RWPE1 (cell line): ENCODE measurements at regions not wholly inside any gene's neighbourhood (a gene's known extent, or its start where the extent isn't known, plus 50 kb on each side); places are given as distances from the start of the nearest gene placed in this dataset.

ENCODE experiments used
- CTCF ChIA-PET: fragments of 350-600 bp; sonication (Branson Sonifier 250); formaldehyde crosslinking; extraction: SDS; loops from one replicate; lab custom pipeline; 2021; lab: Yijun Ruan, JAX
- POLR2A ChIA-PET: fragments of 400-600 bp; formaldehyde crosslinking; extraction: SDS; loops from one replicate; lab custom pipeline; 2020; ENCODE audit warnings: antibody characterized with exemption; ENCODE audit not compliant: low non-redundant PET; lab: Yijun Ruan, JAX
- DNase-seq: peaks from one replicate; pipeline ENCODE4 v3.0.0; 2012; ENCODE audit warnings: low spot score
- H3K27ac ChIP-seq: fragments of 450-650 bp; 2 replicates; pipeline ENCODE4 v1.5.1; 2017
- CTCF ChIP-seq: fragments of 450-650 bp; conservative IDR thresholded peaks from 2 replicates; pipeline ENCODE4 v1.5.1; 2017; ENCODE audit warnings: low read depth, mild to moderate bottlenecking

GRCh38 chr22:48333323-48333763 is 1494.3 kb downstream of the BRD1 start:
- ChIA-PET POLR2A (no interaction called here), CTCF (no interaction called here)
- H3K27ac ChIP-seq, result no peak overlapping the region
- no peak for TF ChIP-seq CTCF
- no peak for DNase-seq

- CTCF ChIA-PET, result no interaction called here
- H3K27ac ChIP-seq, result no peak overlapping the region
- no peak for TF ChIP-seq CTCF
- no peak for DNase-seq
- POLR2A ChIA-PET, result no interaction called here
Observed at GRCh38 chr22:48332438-48333322, 1495.0 kb downstream of the BRD1 start.

DNA sequence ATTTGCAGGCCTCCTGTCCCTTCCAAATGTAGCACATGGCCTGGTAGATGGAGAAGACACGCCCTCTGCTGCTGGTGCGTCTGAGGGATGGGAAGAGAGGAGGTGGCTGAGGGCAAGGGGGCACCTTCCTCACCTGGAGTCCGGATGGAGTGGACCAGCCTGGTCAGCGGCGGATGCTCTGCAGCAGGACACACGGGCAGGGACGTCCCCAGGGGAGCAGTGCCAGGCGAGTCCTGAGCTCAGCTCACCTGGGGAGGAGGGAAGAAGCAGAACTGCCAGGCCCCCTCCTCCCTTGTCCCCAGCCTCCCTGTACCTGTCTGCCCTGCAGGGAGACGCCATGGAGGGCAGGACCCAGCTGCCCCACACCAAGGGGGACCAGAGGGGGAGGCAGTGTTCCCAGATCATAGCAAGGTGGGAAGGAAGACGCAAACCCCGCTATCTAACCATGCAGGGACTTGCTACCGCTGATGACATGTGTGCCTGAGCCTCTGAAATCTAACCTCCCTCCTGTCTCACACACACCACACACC is 1495.9 kb downstream of the BRD1 start:
- DNase-seq, result no peak
- CTCF ChIA-PET, result no interaction called here
- no peak overlapping the region for H3K27ac ChIP-seq
- no peak for TF ChIP-seq CTCF
- POLR2A ChIA-PET, result no interaction called here

DNA sequence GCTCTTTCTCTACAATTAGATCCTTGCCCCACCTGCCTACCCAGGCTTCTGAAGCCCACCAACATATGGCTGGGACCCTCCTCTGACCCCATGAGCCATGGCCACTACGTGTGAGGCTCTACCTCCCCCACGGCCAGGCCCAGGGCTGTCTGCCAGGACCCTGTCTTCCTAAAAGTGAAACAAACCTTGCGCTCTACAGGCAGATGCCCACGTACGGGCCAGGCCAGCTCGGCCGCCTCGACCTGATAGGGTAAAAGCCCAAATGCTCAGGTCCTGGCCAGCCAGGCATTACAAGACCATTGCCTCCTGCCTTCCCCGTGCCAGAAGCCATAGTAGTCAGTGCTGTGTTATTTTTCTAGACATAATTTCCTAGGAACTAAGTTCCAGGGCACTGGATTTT is 1496.4 kb downstream of the BRD1 start:
- POLR2A ChIA-PET, result no interaction called here
- no peak overlapping the region for H3K27ac ChIP-seq
- CTCF ChIA-PET, result no interaction called here
- no peak for DNase-seq
- no peak for TF ChIP-seq CTCF

- TF ChIP-seq CTCF, result no peak
- no peak overlapping the region for H3K27ac ChIP-seq
- CTCF ChIA-PET, result no interaction called here
- POLR2A ChIA-PET, result no interaction called here
- no peak for DNase-seq
Observed at GRCh38 chr22:48327721-48328120, 1500.0 kb downstream of the BRD1 start.

DNA sequence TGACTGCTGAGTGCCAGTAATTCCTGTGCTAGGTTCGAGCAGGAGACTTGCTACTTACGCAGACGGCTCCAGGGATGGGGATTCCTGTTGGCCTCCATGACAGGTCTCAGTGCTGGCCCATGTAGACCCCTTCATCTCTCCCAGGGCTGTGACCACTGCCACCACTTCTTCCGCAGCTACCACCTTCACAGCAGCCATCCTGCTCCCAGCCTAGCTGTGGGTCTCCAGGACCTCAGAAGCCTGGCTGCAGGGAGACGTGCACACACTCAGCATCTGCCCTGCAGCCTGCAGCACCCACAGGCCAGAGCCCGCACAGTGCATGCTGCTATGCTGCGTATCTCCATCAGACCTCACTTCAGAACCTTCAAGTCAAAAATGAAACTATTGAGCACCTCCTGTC is 1503.9 kb downstream of the BRD1 start:
- no peak for TF ChIP-seq CTCF
- no peak overlapping the region for H3K27ac ChIP-seq
- ChIA-PET CTCF (no interaction called here), POLR2A (no interaction called here)
- DNase-seq, result no peak
